SK-N-MC (cell line): ENCODE measurements at regions not wholly inside any gene's neighbourhood (a gene's known extent, or its start where the extent isn't known, plus 50 kb on each side); places are given as distances from the start of the nearest gene placed in this dataset.

Experiments used
- DNase-seq: peaks from one replicate; pipeline ENCODE4 v3.0.0-alpha.2; 2011; ENCODE audit warnings: low read depth, low spot score
- H3K27ac ChIP-seq: fragments of 200-600 bp; sonication (generic); 2 replicates; pipeline ENCODE4 v1.5.1; 2016; ENCODE audit warnings: mixed run types
- H3K36me3 ChIP-seq: fragments of 200-600 bp; sonication (generic); 2 replicates; pipeline ENCODE4 v1.6.1; 2017; ENCODE audit warnings: antibody characterized with exemption, low read length, mixed read lengths; ENCODE audit not compliant: insufficient read depth
- H3K4me3 ChIP-seq: fragments of 200-600 bp; sonication (generic); 2 replicates; pipeline ENCODE4 v1.5.1; 2016
- H3K9ac ChIP-seq: fragments of 200-600 bp; sonication (generic); 2 replicates; pipeline ENCODE4 v1.8.0; 2017; ENCODE audit warnings: mixed run types, mixed read lengths; ENCODE audit not compliant: insufficient read length
- H3K9me3 ChIP-seq: fragments of 200-600 bp; sonication (generic); 2 replicates; pipeline ENCODE4 v1.6.1; 2017; ENCODE audit warnings: low read depth, mild to moderate bottlenecking, antibody characterized with exemption, low read length, moderate library complexity, mixed read lengths
- EZH2 ChIP-seq: fragments of 200-600 bp; sonication (generic); IDR thresholded peaks from one replicate; pipeline ENCODE4 v1.6.1; 2017; ENCODE audit warnings: antibody characterized with exemption
- FOXP2 ChIP-seq: optimal IDR thresholded peaks from 2 replicates; pipeline ENCODE3; 2011; ENCODE audit warnings: mild to moderate bottlenecking, moderate library complexity; ENCODE audit not compliant: insufficient read depth; ENCODE audit errors: extremely low read length, control extremely low read depth
- POLR2AphosphoS5 ChIP-seq: IDR thresholded peaks from 2 replicates; pipeline ENCODE4 v1.6.1; 2012; ENCODE audit warnings: mild to moderate bottlenecking, low read depth, low read length, borderline replicate concordance

GRCh38 chr3:80187981-80188380, 420.2 kb upstream of the ROBO1 start:
- no peak for DNase-seq
- no peaks in the 10 kb centered on the region for H3K36me3 ChIP-seq

GRCh38 chr3:80159990-80160506, 392.2 kb upstream of the ROBO1 start:
- DNase-seq = no peak
- H3K9ac ChIP-seq = no peak overlapping the region
- TF ChIP-seq EZH2 (no peak), POLR2AphosphoS5 (no peak), FOXP2 (no peak)
- no peaks in the 10 kb centered on the region for H3K36me3 ChIP-seq
- no peak overlapping the region for H3K27ac ChIP-seq
- H3K9me3 ChIP-seq = no peaks in the 10 kb centered on the region
- H3K4me3 ChIP-seq = no peak overlapping the region

More at GRCh38 chr3:80187981-80188380, 420.2 kb upstream of the ROBO1 start:
- no peak for TF ChIP-seq POLR2AphosphoS5
- TF ChIP-seq FOXP2 = no peak
- no peak for TF ChIP-seq EZH2
- no peak overlapping the region for H3K9ac ChIP-seq
- no peak overlapping the region for H3K27ac ChIP-seq
- no peaks in the 10 kb centered on the region for H3K9me3 ChIP-seq
- no peak overlapping the region for H3K4me3 ChIP-seq

- TF ChIP-seq FOXP2 (no peak), EZH2 (no peak), POLR2AphosphoS5 (no peak)
- H3K4me3 ChIP-seq = no peak overlapping the region
- H3K36me3 ChIP-seq = no peaks in the 10 kb centered on the region
- no peaks in the 10 kb centered on the region for H3K9me3 ChIP-seq
- H3K9ac ChIP-seq = no peak overlapping the region
- DNase-seq = no peak
- no peak overlapping the region for H3K27ac ChIP-seq
These were observed 390.5 kb upstream of the ROBO1 start for GRCh38 chr3:80158332-80158731.

DNA sequence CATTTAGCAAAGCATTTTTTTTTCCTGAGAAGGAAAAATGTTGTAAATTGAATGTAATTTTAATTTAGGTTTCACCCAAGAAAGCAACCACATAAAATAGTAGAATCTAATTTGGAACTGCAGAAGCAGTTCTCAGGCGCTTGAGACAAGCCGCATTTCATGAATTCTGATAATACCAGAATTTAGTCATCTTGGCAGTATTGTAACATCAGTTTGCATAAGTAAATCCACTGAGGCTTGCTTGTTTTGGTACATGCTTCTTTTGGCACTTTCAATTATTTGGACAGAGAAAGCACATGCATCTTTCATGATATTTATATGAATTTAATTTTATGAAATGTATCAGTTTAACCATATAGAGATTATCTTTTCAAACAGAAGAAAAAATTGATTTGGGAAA, 389.7 kb upstream of the ROBO1 start:
- Histone ChIP-seq H3K27ac (no peak overlapping the region), H3K9me3 (no peaks in the 10 kb centered on the region), H3K9ac (no peak overlapping the region), H3K36me3 (no peaks in the 10 kb centered on the region), H3K4me3 (no peak overlapping the region)
- TF ChIP-seq EZH2 (no peak), POLR2AphosphoS5 (no peak), FOXP2 (no peak)
- DNase-seq = no peak

GRCh38 chr3:80152692-80153091, 384.9 kb upstream of the ROBO1 start:
- H3K4me3 ChIP-seq = no peak overlapping the region
- H3K27ac ChIP-seq = no peak overlapping the region
- TF ChIP-seq EZH2 (no peak), POLR2AphosphoS5 (no peak), FOXP2 (no peak)
- no peak overlapping the region for H3K9ac ChIP-seq
- DNase-seq = no peak
- H3K9me3 ChIP-seq = no peaks in the 10 kb centered on the region
- no peaks in the 10 kb centered on the region for H3K36me3 ChIP-seq

DNA sequence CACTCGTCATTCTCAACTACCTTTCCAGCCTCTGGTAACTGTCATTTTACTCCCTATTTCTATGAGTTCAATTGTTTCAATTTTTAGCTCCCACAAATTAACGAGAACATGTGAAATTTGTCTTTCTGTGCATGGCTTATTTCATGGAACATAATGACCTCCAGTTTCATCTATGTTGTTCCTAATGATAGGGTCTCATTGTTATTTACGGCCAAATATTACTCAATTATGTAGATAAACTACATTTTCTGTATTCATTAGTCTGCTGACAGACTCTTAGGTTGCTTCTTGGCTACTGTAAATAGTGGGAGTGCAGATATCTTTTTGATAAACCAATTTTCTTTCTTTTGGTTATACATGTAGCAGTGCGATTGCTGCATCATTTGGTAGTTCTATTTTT, 374.9 kb upstream of the ROBO1 start:
- Histone ChIP-seq H3K4me3 (no peak overlapping the region), H3K9me3 (no peaks in the 10 kb centered on the region), H3K9ac (no peak overlapping the region), H3K36me3 (no peaks in the 10 kb centered on the region), H3K27ac (no peak overlapping the region)
- TF ChIP-seq FOXP2 (no peak), EZH2 (no peak), POLR2AphosphoS5 (no peak)
- DNase-seq = no peak

DNA sequence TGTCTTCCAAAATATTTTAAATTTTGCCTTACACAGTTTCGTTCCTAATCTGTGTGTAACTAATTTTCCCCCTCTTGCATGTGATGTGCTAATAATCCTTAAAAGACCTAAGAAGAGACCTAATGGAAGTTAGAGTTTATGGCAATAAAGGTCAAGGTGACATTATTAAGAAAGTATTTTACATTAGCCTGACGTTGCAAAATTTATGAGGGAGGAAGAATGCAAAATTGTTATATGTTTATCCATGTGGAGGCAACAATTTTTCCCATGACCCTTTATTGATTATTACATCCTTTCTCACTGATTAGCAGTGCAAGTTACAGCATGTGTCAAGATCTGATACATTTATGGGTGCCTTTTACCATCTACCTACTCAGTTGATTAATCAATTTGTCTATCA, 373.8 kb upstream of the ROBO1 start:
- Histone ChIP-seq H3K36me3 (no peaks in the 10 kb centered on the region), H3K4me3 (no peak overlapping the region), H3K9me3 (no peaks in the 10 kb centered on the region), H3K27ac (no peak overlapping the region), H3K9ac (no peak overlapping the region)
- no peak for DNase-seq
- no peak for TF ChIP-seq POLR2AphosphoS5
- TF ChIP-seq FOXP2 = no peak
- no peak for TF ChIP-seq EZH2

GRCh38 chr3:80116281-80116680, 348.5 kb upstream of the ROBO1 start:
- no peak overlapping the region for H3K4me3 ChIP-seq
- no peaks in the 10 kb centered on the region for H3K9me3 ChIP-seq
- H3K9ac ChIP-seq = no peak overlapping the region
- no peak for DNase-seq
- TF ChIP-seq FOXP2 (no peak), EZH2 (no peak), POLR2AphosphoS5 (no peak)
- no peak overlapping the region for H3K27ac ChIP-seq
- H3K36me3 ChIP-seq = no peaks in the 10 kb centered on the region

GRCh38 chr3:80114694-80115093, 346.9 kb upstream of the ROBO1 start:
- no peak overlapping the region for H3K9ac ChIP-seq
- no peak overlapping the region for H3K27ac ChIP-seq
- no peaks in the 10 kb centered on the region for H3K9me3 ChIP-seq
- H3K36me3 ChIP-seq = no peaks in the 10 kb centered on the region
- H3K4me3 ChIP-seq = no peak overlapping the region
- TF ChIP-seq EZH2 (no peak), FOXP2 (no peak), POLR2AphosphoS5 (no peak)
- DNase-seq = no peak
